HEK293 (cell line): ENCODE measurements at regions not wholly inside any gene's neighbourhood (a gene's known extent, or its start where the extent isn't known, plus 50 kb on each side); places are given as distances from the start of the nearest gene placed in this dataset.

Experiments used
- BCL11B ChIP-seq: fragments of 450-650 bp; formaldehyde crosslinking; IDR thresholded peaks from 2 replicates; pipeline ENCODE4 v1.5.1; 2016; ENCODE audit warnings: low read depth, missing biosample characterization, missing genetic modification characterization
- PATZ1 ChIP-seq: fragments of 450-650 bp; formaldehyde crosslinking; IDR thresholded peaks from 2 replicates; pipeline ENCODE4 v1.5.1; 2016; ENCODE audit warnings: missing biosample characterization, missing genetic modification characterization
- ZBTB44 ChIP-seq: fragments of 450-650 bp; IDR thresholded peaks from 2 replicates; pipeline ENCODE4 v1.5.1; 2018; ENCODE audit warnings: missing biosample characterization, mild to moderate bottlenecking, missing genetic modification characterization
- ZNF223 ChIP-seq: fragments of 450-650 bp; formaldehyde crosslinking; IDR thresholded peaks from 2 replicates; pipeline ENCODE4 v1.5.1; 2016; ENCODE audit warnings: missing biosample characterization, missing genetic modification characterization
- ZNF266 ChIP-seq: fragments of 450-650 bp; formaldehyde crosslinking; IDR thresholded peaks from 2 replicates; pipeline ENCODE4 v1.5.1; 2016; ENCODE audit warnings: missing biosample characterization, missing genetic modification characterization, low read depth
- ZNF302 ChIP-seq: fragments of 450-650 bp; formaldehyde crosslinking; IDR thresholded peaks from 2 replicates; pipeline ENCODE4 v1.5.1; 2016; ENCODE audit warnings: missing biosample characterization, missing genetic modification characterization, low read depth
- ZNF324 ChIP-seq: fragments of 450-650 bp; formaldehyde crosslinking; IDR thresholded peaks from 2 replicates; pipeline ENCODE4 v1.5.1; 2016; ENCODE audit warnings: missing biosample characterization, missing genetic modification characterization
- ZNF610 ChIP-seq: fragments of 450-650 bp; formaldehyde crosslinking; IDR thresholded peaks from 2 replicates; pipeline ENCODE4 v1.5.1; 2016; ENCODE audit warnings: missing biosample characterization, missing genetic modification characterization, borderline replicate concordance
- ZNF664 ChIP-seq: fragments of 450-650 bp; formaldehyde crosslinking; IDR thresholded peaks from 2 replicates; pipeline ENCODE4 v1.5.1; 2016; ENCODE audit warnings: missing biosample characterization, missing genetic modification characterization
- ZSCAN30 ChIP-seq: fragments of 450-650 bp; IDR thresholded peaks from 2 replicates; pipeline ENCODE4 v1.5.1; 2018; ENCODE audit warnings: missing biosample characterization, mild to moderate bottlenecking, missing genetic modification characterization, moderate library complexity
- TF ChIP-seq, protein P1 (sequence below): fragments of 450-650 bp; formaldehyde crosslinking; IDR thresholded peaks from 2 replicates; pipeline ENCODE4 v1.5.1; 2016; ENCODE audit warnings: missing biosample characterization, missing genetic modification characterization
- TF ChIP-seq, protein P2 (sequence below): fragments of 450-650 bp; formaldehyde crosslinking; IDR thresholded peaks from 2 replicates; pipeline ENCODE4 v1.5.1; 2016; ENCODE audit warnings: missing biosample characterization, missing genetic modification characterization
- TF ChIP-seq, protein P3 (sequence below): fragments of 450-650 bp; formaldehyde crosslinking; IDR thresholded peaks from 2 replicates; pipeline ENCODE4 v1.5.1; 2016; ENCODE audit warnings: missing biosample characterization, missing genetic modification characterization

GRCh38 chr16:51255349-51255972 lies 104.4 kb upstream of the SALL1 start:
- TF ChIP-seq, protein P1, sequence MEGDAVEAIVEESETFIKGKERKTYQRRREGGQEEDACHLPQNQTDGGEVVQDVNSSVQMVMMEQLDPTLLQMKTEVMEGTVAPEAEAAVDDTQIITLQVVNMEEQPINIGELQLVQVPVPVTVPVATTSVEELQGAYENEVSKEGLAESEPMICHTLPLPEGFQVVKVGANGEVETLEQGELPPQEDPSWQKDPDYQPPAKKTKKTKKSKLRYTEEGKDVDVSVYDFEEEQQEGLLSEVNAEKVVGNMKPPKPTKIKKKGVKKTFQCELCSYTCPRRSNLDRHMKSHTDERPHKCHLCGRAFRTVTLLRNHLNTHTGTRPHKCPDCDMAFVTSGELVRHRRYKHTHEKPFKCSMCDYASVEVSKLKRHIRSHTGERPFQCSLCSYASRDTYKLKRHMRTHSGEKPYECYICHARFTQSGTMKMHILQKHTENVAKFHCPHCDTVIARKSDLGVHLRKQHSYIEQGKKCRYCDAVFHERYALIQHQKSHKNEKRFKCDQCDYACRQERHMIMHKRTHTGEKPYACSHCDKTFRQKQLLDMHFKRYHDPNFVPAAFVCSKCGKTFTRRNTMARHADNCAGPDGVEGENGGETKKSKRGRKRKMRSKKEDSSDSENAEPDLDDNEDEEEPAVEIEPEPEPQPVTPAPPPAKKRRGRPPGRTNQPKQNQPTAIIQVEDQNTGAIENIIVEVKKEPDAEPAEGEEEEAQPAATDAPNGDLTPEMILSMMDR (tag by site-specific recombination) = no peak
- TF ChIP-seq PATZ1 (no peak), ZSCAN30 (tag by site-specific recombination) (no peak), ZNF266 (tag by site-specific recombination) (no peak), ZNF610 (no peak), ZNF302 (tag by site-specific recombination) (no peak), ZNF324 (tag by site-specific recombination) (no peak), ZNF223 (tag by site-specific recombination) (no peak), BCL11B (tag by site-specific recombination) (no peak), ZBTB44 (tag by site-specific recombination) (no peak), ZNF664 (tag by site-specific recombination) (no peak)
- TF ChIP-seq, protein P2, sequence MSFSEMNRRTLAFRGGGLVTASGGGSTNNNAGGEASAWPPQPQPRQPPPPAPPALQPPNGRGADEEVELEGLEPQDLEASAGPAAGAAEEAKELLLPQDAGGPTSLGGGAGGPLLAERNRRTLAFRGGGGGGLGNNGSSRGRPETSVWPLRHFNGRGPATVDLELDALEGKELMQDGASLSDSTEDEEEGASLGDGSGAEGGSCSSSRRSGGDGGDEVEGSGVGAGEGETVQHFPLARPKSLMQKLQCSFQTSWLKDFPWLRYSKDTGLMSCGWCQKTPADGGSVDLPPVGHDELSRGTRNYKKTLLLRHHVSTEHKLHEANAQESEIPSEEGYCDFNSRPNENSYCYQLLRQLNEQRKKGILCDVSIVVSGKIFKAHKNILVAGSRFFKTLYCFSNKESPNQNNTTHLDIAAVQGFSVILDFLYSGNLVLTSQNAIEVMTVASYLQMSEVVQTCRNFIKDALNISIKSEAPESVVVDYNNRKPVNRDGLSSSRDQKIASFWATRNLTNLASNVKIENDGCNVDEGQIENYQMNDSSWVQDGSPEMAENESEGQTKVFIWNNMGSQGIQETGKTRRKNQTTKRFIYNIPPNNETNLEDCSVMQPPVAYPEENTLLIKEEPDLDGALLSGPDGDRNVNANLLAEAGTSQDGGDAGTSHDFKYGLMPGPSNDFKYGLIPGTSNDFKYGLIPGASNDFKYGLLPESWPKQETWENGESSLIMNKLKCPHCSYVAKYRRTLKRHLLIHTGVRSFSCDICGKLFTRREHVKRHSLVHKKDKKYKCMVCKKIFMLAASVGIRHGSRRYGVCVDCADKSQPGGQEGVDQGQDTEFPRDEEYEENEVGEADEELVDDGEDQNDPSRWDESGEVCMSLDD (tag by site-specific recombination) = no peak
- TF ChIP-seq, protein P3, sequence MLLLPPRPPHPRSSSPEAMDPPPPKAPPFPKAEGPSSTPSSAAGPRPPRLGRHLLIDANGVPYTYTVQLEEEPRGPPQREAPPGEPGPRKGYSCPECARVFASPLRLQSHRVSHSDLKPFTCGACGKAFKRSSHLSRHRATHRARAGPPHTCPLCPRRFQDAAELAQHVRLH = no peak
